ENCODE measurements at regions not wholly inside any gene's neighbourhood (a gene's known extent, or its start where the extent isn't known, plus 50 kb on each side); places are given as distances from the start of the nearest gene placed in this dataset.

DNA sequence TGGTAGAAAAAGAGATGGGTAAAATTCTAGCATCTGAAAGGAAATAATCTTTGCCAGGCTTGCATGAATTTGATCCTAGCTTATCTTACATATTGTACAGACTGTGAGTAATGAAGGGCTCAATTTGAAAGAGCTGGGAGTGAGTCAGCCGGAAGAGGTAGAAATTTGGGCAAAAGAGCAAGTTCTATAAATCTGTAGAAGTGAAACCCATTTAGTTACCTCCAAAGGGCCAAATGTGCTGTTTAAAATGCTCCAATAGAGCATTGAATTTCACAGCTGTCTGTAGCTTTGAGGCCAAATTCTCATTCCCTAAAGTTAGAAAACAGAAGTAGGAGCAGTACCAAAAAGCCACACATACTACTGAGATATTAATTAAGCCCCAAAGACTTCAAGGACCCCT is 466.1 kb downstream of the BTBD3 start:
- no peak overlapping the region for H3K27ac Mint-ChIP-seq
- no peaks in the 10 kb centered on the region for H3K4me1 Mint-ChIP-seq
- H3K36me3 Mint-ChIP-seq (ENCODE audit: low read depth): no peaks in the 10 kb centered on the region
- no peaks in the 10 kb centered on the region for H3K27me3 Mint-ChIP-seq
- ATAC-seq (replicated peaks): no peak
- peaks cover 7% of the 10 kb centered on the region for H3K9me3 Mint-ChIP-seq
- no peak overlapping the region for H3K4me3 Mint-ChIP-seq

DNA sequence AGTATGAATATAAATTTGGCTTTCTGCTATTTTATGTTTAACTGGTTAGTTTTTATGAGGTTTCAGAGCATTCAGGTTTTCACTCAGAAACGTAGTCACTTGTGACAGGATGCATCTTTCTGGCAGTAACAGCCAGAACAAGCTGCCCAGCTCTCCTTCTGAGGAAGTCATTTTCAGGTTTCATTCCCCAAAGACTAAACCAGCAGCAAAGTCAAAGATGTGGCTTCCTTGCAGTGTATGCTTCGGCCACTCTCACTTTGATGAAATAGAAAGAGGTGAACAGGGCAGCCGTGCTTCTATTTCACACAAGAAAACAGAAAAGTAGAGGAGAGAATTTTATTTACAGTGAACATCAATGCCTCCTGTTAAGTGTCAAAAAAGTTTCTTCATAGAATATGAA is 469.1 kb downstream of the BTBD3 start:
- H3K4me1 Mint-ChIP-seq: no peaks in the 10 kb centered on the region
- no peak overlapping the region for H3K4me3 Mint-ChIP-seq

DNA sequence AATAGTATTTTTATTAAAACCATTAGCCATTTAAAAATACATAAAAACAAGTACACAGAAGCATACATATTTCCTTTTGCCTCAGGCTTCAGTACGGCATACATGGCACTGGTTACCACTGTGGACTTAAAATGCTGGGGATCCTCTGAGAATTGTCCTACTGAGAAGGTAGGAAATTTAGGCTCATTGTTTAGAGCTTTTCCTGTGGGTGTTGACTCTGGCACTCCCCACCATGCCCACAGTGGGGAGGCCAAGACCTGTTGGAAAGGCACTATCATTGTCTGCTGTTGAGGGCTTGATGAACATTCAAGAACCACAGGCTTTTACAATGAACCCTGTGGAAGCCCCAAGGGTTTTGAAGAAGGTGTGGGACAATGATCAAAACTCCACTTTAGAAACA is 473.4 kb downstream of the BTBD3 start:
- H3K9me3 Mint-ChIP-seq: peaks cover 25% of the 10 kb centered on the region
- no peaks in the 10 kb centered on the region for H3K27me3 Mint-ChIP-seq
- no peak overlapping the region for H3K4me3 Mint-ChIP-seq
- no peak for ATAC-seq (replicated peaks)
- no peaks in the 10 kb centered on the region for H3K36me3 Mint-ChIP-seq (ENCODE audit: low read depth)
- H3K4me1 Mint-ChIP-seq: no peaks in the 10 kb centered on the region
- H3K27ac Mint-ChIP-seq: no peak overlapping the region

More for the DNA sequence above, 469.1 kb downstream of the BTBD3 start:
- no peak overlapping the region for H3K27ac Mint-ChIP-seq
- peaks cover 16% of the 10 kb centered on the region for H3K9me3 Mint-ChIP-seq
- no peaks in the 10 kb centered on the region for H3K36me3 Mint-ChIP-seq (ENCODE audit: low read depth)
- no peaks in the 10 kb centered on the region for H3K27me3 Mint-ChIP-seq
- ATAC-seq (replicated peaks): no peak

DNA sequence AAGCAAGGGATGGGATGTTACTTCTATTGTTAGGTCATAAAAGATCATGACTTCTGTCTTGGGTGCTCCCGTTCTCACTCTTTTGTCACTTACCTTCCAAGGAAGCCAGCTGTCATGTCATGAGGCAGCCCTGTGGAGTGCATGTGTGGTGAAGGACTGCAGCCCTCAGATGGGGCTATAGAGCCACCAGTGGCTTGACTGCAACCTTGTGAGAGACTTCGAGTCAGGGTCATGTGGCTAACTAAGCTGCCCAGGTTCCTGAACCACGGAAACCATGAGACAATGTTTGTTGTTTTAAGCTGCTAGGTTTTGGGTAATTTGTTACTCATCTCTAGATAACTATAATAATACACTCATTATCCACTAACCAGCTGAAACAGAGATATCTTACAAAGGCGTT is 477.1 kb downstream of the BTBD3 start:
- no peak for ATAC-seq (replicated peaks)
- no peaks in the 10 kb centered on the region for H3K36me3 Mint-ChIP-seq (ENCODE audit: low read depth)
- H3K27me3 Mint-ChIP-seq: no peaks in the 10 kb centered on the region
- peaks cover 31% of the 10 kb centered on the region for H3K9me3 Mint-ChIP-seq
- no peak overlapping the region for H3K4me3 Mint-ChIP-seq
- H3K27ac Mint-ChIP-seq: no peak overlapping the region
- no peaks in the 10 kb centered on the region for H3K4me1 Mint-ChIP-seq

DNA sequence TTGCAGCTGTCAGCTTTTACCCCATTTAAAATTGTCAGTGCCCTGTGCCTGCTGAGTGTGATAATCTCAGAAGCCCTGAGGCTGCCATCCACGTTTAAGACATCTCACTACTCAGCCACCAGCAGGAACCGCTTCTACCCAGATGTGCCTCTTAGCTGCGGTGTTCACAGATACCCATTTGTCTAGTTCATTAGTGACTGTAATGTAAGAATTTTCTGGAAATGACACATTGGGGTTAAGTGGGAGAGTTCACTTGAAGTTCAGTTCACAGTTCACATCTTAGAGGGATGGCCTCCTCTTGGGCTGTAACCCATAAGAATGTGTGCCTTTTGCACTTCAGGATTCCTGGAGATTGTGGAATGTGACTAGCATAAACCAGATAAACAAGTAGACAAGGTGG is 477.7 kb downstream of the BTBD3 start:
- no peak for ATAC-seq (replicated peaks)
- no peaks in the 10 kb centered on the region for H3K36me3 Mint-ChIP-seq (ENCODE audit: low read depth)
- no peak overlapping the region for H3K4me3 Mint-ChIP-seq
- H3K27me3 Mint-ChIP-seq: no peaks in the 10 kb centered on the region
- peaks cover 27% of the 10 kb centered on the region for H3K9me3 Mint-ChIP-seq
- no peak overlapping the region for H3K27ac Mint-ChIP-seq
- no peaks in the 10 kb centered on the region for H3K4me1 Mint-ChIP-seq

DNA sequence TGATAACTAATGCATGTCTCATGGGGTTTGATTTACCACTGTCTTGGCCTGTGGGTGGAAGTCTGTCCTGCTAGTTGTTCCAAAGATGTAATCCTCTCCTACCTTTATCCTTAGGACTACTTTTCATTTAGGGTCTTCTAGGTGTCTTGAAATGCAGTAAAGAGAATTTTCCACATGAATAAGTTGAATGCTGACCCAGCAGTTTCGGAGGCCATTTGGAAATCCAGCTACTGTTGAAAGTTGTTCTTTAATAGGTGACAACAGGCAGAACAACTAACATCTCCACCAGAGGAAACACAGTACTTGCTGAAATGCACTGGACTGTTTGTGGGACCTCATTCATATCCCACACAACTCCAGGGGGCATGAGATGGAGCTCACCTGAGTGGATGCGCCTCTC is 478.1 kb downstream of the BTBD3 start:
- Mint-ChIP-seq H3K9me3 (peaks cover 25% of the 10 kb centered on the region), H3K27me3 (no peaks in the 10 kb centered on the region), H3K4me3 (no peak overlapping the region), H3K27ac (no peak overlapping the region), H3K4me1 (no peaks in the 10 kb centered on the region), H3K36me3 (ENCODE audit: low read depth) (no peaks in the 10 kb centered on the region)
- ATAC-seq (replicated peaks): no peak

DNA sequence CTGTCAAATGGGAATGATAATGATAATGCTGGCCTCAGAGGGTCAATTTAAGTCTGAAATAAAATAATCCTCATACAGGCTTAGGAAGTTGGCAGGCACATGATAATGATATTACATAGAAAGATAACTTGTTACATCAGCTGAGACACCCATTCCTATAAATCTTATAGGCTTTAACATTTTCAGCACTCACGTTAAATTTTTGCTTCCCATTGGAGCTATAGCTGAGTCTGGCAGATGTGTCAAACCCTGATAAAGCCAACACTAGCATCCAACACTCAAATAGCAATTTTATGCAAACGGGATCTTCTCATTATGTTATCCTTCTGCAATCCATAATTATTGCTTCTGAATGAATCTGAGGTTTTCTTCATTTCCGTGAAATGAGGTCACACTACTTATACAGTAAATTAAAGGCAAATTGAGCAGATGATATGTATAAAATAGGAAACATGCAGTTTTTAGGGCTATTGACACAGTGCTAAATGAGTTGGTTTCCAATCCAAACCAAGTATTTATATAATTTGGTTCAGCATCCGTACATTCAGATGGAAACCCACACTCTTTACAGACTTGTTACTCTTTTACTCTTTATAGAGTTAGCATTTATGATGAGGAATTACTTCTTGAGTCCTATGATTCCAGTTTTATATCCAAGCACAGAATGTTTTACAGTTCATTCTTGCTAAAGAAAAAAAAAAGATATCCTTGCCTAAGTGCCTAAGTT is 481.6 kb downstream of the BTBD3 start:
- no peak for ATAC-seq (replicated peaks)
- H3K36me3 Mint-ChIP-seq (ENCODE audit: low read depth): no peaks in the 10 kb centered on the region
- H3K9me3 Mint-ChIP-seq: peaks cover 26% of the 10 kb centered on the region
- H3K27me3 Mint-ChIP-seq: no peaks in the 10 kb centered on the region
- no peak overlapping the region for H3K27ac Mint-ChIP-seq
- H3K4me3 Mint-ChIP-seq: no peak overlapping the region
- H3K4me1 Mint-ChIP-seq: no peaks in the 10 kb centered on the region

DNA sequence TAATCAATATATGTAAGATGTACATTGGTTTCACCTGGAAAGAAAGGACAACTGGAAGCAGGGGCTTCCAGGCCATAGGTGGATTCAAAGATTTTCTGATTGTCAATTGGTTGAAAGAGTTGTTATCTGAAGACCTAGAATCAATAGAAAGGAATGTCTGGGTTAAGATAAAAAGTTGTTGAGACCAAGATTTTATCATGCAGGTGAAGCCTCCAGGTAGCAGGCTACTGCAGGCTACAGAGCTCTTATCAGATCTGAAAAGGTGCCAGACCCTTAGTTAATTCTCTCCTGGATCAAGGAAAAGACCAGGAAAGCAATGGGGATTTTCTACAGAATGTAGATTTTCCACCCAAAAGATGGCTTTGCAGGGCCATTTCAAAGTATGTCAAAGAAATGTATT is 487.2 kb downstream of the BTBD3 start:
- Mint-ChIP-seq H3K4me1 (no peaks in the 10 kb centered on the region), H3K9me3 (peaks cover 30% of the 10 kb centered on the region), H3K27me3 (no peaks in the 10 kb centered on the region), H3K36me3 (ENCODE audit: low read depth) (no peaks in the 10 kb centered on the region), H3K27ac (no peak overlapping the region), H3K4me3 (no peak overlapping the region)
- ATAC-seq (replicated peaks): no peak

DNA sequence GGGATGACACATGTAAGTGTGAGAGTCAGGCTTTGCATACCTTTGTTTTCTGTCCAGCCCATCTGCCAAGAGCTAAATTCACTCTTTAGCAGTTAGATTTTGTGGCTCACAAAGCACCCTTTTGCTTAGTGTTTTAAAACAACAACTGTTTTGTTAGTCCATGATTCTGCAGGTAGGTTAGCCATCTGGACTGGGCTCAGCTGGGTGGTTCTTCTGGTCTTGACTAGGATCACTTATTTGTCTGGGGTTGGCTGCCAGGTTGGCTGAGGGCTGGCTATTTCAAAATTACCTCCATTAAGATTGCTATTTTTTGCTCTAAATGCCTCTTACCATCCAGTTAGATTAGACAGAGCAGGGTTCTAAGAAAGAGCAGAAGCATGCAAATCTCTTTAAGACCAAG is 489.3 kb downstream of the BTBD3 start:
- no peak for ATAC-seq (replicated peaks)
- Mint-ChIP-seq H3K4me1 (no peaks in the 10 kb centered on the region), H3K27me3 (no peaks in the 10 kb centered on the region), H3K27ac (no peak overlapping the region), H3K9me3 (peaks cover 33% of the 10 kb centered on the region), H3K36me3 (ENCODE audit: low read depth) (no peaks in the 10 kb centered on the region), H3K4me3 (no peak overlapping the region)

DNA sequence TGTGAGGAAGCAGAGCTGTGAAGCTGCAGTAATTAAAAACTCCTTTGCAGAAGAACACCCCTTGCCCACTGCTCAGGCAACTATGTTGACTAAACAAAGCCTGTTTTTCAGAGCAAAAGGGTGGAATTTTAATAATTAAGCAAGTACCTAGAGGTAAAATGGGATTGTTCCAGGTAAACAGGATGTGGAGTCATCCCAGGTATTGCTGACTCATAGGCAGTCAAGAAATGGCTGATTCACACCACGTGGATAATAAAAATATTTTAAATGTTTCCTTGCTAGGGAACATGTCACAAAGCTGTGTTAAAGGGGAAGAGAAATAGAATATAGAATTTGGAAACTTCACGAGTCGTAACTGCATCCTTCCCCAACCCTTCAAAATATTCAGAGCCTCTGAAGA is 491.8 kb downstream of the BTBD3 start:
- Mint-ChIP-seq H3K4me3 (no peak overlapping the region), H3K4me1 (no peaks in the 10 kb centered on the region), H3K36me3 (ENCODE audit: low read depth) (no peaks in the 10 kb centered on the region), H3K27ac (no peak overlapping the region), H3K27me3 (no peaks in the 10 kb centered on the region), H3K9me3 (peaks cover 24% of the 10 kb centered on the region)
- ATAC-seq (replicated peaks): no peak

DNA sequence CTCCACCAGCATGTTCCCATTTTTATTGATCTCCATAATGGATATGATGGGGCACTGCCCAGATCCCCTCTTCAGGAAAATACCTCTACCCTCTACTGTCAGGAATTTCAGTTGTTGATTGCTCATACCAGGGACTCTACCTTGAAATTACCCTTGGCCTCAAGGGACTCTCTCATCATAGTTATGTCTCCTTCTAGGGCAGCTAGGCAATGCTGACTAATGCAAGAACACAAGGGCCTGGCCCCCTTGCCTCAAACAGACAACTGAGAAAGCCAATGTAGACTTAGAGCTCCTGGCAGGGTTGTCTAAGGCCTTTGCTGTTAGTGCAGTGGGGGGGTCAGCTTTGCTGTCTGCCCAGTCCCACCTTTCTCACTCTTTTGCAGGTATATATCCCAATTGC is 493.1 kb downstream of the BTBD3 start:
- Mint-ChIP-seq H3K27me3 (no peaks in the 10 kb centered on the region), H3K4me3 (no peak overlapping the region), H3K9me3 (peaks cover 28% of the 10 kb centered on the region), H3K27ac (no peak overlapping the region), H3K4me1 (no peaks in the 10 kb centered on the region), H3K36me3 (ENCODE audit: low read depth) (no peaks in the 10 kb centered on the region)
- no peak for ATAC-seq (replicated peaks)

DNA sequence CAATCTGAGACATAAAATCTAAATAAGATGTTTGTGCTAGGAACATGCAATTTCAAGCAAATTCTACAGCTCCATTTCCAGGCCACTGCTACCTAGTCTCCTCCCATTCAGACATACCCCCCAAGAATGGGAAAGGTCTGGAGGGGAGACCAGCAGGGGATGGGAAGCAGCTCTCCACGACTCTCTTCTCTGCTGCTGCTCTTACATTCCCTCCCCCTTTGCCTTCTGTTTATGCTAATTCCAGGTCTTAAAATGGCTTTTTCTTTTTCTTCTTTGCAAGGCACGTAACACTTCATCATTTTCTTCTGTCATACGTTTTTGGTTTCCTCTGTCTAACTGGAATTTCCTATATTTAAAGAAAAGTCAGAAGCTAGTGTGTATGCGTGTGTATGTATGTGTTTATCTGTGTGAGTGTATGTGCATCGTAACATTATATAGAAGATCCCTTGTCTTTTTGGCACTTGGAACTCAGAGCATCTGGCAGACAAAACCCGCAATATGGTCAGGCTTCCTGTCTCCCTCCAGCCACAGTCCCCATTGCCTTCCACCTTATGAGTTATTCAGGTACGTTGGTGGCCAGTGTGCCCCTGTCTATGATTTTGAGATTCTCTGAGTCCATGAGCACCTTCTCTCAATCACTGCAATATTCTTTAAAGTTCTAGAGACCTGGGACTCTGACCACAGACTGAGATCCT is 493.7 kb downstream of the BTBD3 start:
- no peak for ATAC-seq (replicated peaks)
- Mint-ChIP-seq H3K27me3 (no peaks in the 10 kb centered on the region), H3K36me3 (ENCODE audit: low read depth) (no peaks in the 10 kb centered on the region), H3K4me1 (no peaks in the 10 kb centered on the region), H3K27ac (no peak overlapping the region), H3K9me3 (peaks cover 29% of the 10 kb centered on the region), H3K4me3 (no peak overlapping the region)

DNA sequence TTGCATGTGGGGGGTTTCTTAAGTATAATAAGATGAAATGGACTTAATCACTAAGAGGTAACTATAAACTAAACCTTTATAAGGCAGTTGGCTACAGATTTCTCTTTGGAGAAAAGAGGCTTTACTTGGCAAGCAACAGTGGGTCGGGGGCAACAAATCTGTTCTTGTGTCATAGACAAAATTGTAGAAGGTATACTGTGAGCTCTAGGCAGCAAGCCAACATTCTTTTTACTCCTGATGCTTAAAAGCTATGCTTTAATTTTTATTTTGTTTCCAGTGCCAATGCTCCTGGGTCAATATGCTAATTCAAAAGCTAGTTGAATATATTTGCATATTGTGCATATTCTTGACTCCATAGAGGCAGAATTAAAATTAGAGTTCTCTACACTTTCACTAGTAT is 495.4 kb downstream of the BTBD3 start:
- Mint-ChIP-seq H3K9me3 (peaks cover 26% of the 10 kb centered on the region), H3K36me3 (ENCODE audit: low read depth) (no peaks in the 10 kb centered on the region), H3K27ac (no peak overlapping the region), H3K27me3 (no peaks in the 10 kb centered on the region), H3K4me3 (no peak overlapping the region), H3K4me1 (no peaks in the 10 kb centered on the region)
- no peak for ATAC-seq (replicated peaks)

DNA sequence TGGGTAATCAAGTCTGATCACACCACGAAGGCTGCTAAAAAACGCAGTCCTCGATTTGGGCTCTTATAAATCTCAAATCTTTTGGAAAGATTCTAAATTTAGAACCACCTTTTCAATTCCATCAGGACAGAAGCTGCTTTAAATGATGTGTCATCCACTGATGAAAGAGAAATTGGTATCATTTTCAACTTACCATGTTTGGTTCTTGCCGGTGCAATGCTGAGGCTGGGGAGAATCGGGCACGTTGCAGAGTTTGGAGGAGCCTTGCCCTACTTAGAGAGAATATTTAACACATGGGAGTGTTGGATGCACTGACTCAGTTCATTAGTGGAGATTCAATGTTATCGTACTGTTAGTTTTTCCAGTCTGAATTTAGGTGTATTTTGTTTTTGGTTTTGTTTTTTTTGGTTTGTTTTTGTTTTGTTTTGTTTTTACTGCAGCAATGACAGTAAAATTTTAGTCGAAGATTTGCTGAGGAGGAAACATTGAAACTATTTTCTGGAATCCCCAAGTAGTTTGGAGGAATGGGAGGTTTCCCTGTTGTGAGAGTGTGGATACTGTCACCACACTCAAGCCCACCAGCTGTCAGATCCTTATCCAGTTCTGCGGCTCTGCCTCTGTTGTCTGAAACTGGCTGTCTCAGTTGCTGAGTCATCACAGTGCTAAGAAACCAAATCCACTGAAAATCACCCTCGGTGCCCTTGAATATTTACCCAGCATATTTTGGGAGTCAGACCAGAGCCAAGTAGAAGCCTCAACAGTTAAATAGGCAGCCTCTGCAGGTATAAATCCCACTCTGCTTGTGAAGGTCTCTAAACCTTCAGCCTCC is 497.0 kb downstream of the BTBD3 start:
- H3K9me3 Mint-ChIP-seq: peaks cover 24% of the 10 kb centered on the region
- no peaks in the 10 kb centered on the region for H3K36me3 Mint-ChIP-seq (ENCODE audit: low read depth)
- H3K27me3 Mint-ChIP-seq: no peaks in the 10 kb centered on the region
- no peak overlapping the region for H3K27ac Mint-ChIP-seq
- H3K4me3 Mint-ChIP-seq: no peak overlapping the region
- no peak for ATAC-seq (replicated peaks)
- no peaks in the 10 kb centered on the region for H3K4me1 Mint-ChIP-seq

DNA sequence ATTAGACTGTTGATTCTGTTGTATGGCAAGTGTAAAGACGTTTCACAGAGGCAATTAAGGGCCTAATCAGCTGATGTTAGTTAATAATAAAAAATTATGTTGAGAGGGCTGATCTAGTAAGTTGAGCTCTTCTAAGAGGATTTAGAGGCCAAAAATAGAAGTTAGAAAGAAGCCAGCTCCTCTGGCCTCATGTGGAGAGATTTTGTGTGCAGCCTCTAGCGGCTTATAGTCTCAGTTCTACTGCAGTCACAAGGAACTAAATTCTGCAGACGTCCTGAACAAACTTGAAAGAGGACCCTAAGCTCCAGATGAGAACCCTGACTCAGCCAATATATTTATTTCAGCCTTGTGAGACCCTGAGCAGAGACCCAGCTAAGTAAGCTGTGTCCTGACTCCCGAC is 498.6 kb downstream of the BTBD3 start:
- no peak for ATAC-seq (replicated peaks)
- Mint-ChIP-seq H3K36me3 (ENCODE audit: low read depth) (no peaks in the 10 kb centered on the region), H3K4me1 (no peaks in the 10 kb centered on the region), H3K27ac (no peak overlapping the region), H3K4me3 (no peak overlapping the region), H3K9me3 (peaks cover 28% of the 10 kb centered on the region), H3K27me3 (no peaks in the 10 kb centered on the region)

Data from activated T-helper 17 cell treated with anti-CD3 and anti-CD28 coated beads, Interleukin-2, amount 50 U/mL, for 72 hours (primary cell).